NCI-H510A treated with DMSO at 0.1 percent for 48 hours (cell line): ENCODE measurements at regions not wholly inside any gene's neighbourhood (a gene's known extent, or its start where the extent isn't known, plus 50 kb on each side); places are given as distances from the start of the nearest gene placed in this dataset.

Source experiments
- DNase-seq: peaks from one replicate; lab custom pipeline; 2025; lab: John Stamatoyannopoulos, UW

DNA sequence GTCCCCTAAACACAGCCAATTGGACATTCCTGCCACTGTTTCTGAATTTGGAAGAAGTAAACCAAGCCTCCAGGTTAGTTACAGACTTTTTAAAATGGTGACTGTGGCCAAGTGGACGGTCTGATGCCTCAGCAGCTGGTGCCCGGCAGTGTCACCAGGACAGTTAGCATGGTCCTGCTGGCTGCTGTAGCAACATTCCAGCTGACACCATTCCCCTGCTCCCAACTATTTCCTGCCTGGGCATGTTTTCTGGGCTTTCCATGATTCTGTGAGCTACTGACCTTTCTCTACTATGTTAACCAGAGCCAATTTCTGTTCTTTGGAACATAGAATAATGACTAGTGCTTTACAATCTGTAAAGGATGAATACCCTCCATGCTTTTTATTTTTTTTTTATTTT, 95.0 kb downstream of the TLR5 start:
- no peak for DNase-seq

DNA sequence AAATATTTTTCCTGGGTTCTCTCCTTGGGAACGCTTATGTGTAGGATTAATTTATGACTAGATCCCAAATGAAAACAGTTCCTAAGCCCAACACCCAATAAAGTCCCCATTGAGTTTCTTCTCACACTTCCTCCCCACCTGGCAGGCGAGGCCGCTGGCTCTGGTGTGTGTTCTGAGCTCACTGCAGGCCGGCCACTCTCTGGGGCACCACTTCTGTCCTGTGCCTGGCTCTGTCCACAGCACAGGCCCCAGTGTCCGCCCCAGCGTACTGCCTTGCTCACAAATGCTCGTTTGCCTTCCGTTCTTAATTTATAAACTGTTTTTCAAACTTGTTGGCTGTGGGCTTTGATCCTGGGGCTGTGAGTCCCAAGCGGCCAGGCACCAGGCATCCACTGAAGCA, 90.6 kb downstream of the TLR5 start:
- DNase-seq, result no peak

DNA sequence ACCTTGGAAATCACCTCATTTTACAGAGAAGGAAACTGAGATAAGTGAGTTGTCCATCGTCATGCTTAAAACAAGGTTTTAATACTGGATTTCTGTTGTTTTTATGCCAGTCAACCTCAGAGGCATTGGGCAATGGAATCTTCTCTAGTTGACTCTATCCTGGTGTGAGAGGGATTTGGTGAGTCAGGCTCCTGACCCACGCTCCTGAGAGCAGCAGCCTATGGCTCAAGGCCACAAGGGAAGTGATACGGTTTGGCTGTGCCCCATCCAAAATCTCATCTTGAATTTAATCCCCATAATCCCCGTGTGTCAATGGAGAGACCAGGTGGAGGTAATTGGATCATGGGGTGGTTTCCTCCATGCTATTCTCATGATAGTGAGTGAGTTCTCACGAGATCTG, 90.1 kb downstream of the TLR5 start:
- DNase-seq, result no peak

DNA sequence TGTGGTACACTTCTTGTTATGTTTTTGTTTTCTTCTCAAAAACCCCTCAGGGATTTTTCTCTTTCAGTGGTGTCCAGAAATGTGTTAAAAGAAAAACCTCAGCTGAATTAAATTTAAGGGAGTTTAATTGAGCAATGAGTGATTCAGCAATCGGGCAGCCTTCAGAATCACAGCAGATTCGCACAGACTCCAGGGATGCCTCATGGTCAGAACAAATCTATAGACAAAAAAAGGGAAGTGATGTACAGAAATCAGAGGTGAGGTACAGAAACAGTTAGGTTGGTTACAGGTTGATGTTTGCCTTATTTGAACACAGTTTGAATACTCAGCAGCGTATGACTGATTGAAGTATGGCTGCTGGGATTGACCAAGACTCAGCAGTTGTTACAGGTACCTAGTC, 86.2 kb downstream of the TLR5 start:
- DNase-seq, result no peak

DNA sequence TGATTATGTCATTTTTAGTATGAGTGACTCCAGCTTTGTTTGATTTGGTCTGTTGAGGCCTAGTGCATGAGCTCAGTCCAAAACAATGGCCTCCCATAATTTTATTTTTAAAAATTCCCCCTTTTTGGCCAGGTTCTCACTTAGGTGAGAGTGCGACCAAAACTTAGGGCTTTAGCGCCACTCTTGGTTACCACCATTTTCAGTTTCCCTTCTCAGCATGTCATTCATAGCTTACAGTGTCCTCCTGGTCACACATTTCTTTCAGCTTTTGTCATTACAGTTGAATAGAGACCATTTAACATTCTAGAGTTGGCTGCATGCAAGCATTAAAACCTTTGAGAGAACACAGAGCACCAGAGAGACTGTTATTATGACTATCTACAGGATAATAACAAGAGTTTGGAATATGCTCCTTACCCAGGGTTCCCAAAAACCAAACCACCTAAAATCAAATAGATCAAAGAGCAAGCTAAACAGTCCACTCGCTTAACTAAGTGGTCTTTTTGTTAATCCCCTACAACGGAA, 85.4 kb downstream of the TLR5 start:
- no peak for DNase-seq
